ENCODE measurements at regions not wholly inside any gene's neighbourhood (a gene's known extent, or its start where the extent isn't known, plus 50 kb on each side); places are given as distances from the start of the nearest gene placed in this dataset.

DNA sequence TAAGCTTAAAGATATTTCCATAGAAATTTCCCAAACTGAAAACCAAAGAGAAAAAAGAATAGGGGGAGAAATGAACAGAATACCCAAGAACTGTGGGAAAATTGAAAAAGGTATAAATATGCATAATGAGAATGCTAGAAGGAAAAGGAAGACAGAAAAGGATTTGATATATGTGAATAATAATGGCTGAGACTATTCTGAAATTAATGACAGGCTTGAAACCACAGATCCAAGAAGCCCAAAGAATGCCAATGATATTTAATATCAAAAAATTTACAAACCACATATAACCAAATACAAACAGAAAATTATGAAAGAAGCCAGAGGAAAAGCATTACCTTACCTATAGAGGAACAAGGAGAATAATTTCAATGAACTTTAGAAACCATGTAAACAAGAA lies 153.0 kb downstream of the ANXA2 start:
- no peak overlapping the region for H3K4me3 ChIP-seq
- TF ChIP-seq, protein P1, sequence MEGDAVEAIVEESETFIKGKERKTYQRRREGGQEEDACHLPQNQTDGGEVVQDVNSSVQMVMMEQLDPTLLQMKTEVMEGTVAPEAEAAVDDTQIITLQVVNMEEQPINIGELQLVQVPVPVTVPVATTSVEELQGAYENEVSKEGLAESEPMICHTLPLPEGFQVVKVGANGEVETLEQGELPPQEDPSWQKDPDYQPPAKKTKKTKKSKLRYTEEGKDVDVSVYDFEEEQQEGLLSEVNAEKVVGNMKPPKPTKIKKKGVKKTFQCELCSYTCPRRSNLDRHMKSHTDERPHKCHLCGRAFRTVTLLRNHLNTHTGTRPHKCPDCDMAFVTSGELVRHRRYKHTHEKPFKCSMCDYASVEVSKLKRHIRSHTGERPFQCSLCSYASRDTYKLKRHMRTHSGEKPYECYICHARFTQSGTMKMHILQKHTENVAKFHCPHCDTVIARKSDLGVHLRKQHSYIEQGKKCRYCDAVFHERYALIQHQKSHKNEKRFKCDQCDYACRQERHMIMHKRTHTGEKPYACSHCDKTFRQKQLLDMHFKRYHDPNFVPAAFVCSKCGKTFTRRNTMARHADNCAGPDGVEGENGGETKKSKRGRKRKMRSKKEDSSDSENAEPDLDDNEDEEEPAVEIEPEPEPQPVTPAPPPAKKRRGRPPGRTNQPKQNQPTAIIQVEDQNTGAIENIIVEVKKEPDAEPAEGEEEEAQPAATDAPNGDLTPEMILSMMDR (IDR thresholded peaks at IDR 0.05; ENCODE audit: poor library complexity) = no peak
- TF ChIP-seq EZH2phosphoT487 (IDR thresholded peaks at IDR 0.05; ENCODE audit: low read depth, severe bottlenecking, unreplicated experiment) = no peak
- TF ChIP-seq EZH2 (IDR thresholded peaks at IDR 0.05; ENCODE audit: borderline replicate concordance) = no peak
- H3K27ac ChIP-seq = no peak overlapping the region

DNA sequence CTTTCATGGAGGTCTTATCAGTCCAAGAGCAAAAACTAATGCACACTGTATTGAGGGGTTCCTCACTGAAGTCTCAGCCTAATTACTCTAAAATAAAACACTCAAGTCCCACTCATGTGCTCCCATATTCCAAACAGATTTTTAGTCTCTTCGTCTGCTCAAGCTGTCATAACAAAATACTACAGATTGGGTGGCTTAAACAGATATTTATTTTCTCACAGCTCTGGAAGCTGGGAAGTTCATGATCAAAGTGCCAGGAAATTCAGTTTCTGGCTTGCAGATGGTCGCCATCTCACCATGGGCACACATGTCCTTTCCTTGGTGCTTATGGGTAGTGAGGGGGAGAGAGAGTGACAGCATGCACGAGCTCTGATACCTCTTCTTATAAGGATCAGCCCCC lies 147.5 kb downstream of the ANXA2 start:
- no peaks in the 10 kb centered on the region for H3K79me2 ChIP-seq
- H3K4me3 ChIP-seq = no peak overlapping the region
- H3K36me3 ChIP-seq (replicated peaks; ENCODE audit: insufficient read depth, low read depth) = no peaks in the 10 kb centered on the region
- no peak overlapping the region for H3K27ac ChIP-seq
- H3K9me3 ChIP-seq (ENCODE audit: low read depth) = no peaks in the 10 kb centered on the region
- H3K4me2 ChIP-seq = no peak overlapping the region
- H3K9me2 ChIP-seq (replicated peaks; ENCODE audit: insufficient read depth) = no peaks in the 10 kb centered on the region
- TF ChIP-seq, protein P1 (IDR thresholded peaks at IDR 0.05; ENCODE audit: poor library complexity) = no peak
- no peak for TF ChIP-seq EZH2phosphoT487 (IDR thresholded peaks at IDR 0.05; ENCODE audit: low read depth, severe bottlenecking, unreplicated experiment)
- no peak for TF ChIP-seq EZH2 (IDR thresholded peaks at IDR 0.05; ENCODE audit: borderline replicate concordance)
- peaks cover 10% of the 10 kb centered on the region for H3K27me3 ChIP-seq
- WGBS (ENCODE audit: low lambda C conversion rate, missing lambda C conversion rate) = 78% methylated on average over 3 of the region's 3 CpGs
- no peaks in the 10 kb centered on the region for H4K20me1 ChIP-seq (ENCODE audit: insufficient read depth, poor library complexity, severe bottlenecking)
- no peaks in the 10 kb centered on the region for H3K4me1 ChIP-seq (ENCODE audit: insufficient read depth)
- DNase-seq (ENCODE audit: low spot score) = no peak
- no peak overlapping the region for H2AFZ ChIP-seq

More for the DNA sequence above, 153.0 kb downstream of the ANXA2 start:
- Histone ChIP-seq H3K9me2 (replicated peaks; ENCODE audit: insufficient read depth) (no peaks in the 10 kb centered on the region), H3K79me2 (no peaks in the 10 kb centered on the region), H3K4me1 (ENCODE audit: insufficient read depth) (no peaks in the 10 kb centered on the region), H3K9me3 (ENCODE audit: low read depth) (no peaks in the 10 kb centered on the region), H3K27me3 (peaks cover 4% of the 10 kb centered on the region), H3K36me3 (replicated peaks; ENCODE audit: insufficient read depth, low read depth) (no peaks in the 10 kb centered on the region), H2AFZ (no peak overlapping the region), H4K20me1 (ENCODE audit: insufficient read depth, poor library complexity, severe bottlenecking) (no peaks in the 10 kb centered on the region), H3K4me2 (no peak overlapping the region)
- DNase-seq (ENCODE audit: low spot score) = no peak

DNA sequence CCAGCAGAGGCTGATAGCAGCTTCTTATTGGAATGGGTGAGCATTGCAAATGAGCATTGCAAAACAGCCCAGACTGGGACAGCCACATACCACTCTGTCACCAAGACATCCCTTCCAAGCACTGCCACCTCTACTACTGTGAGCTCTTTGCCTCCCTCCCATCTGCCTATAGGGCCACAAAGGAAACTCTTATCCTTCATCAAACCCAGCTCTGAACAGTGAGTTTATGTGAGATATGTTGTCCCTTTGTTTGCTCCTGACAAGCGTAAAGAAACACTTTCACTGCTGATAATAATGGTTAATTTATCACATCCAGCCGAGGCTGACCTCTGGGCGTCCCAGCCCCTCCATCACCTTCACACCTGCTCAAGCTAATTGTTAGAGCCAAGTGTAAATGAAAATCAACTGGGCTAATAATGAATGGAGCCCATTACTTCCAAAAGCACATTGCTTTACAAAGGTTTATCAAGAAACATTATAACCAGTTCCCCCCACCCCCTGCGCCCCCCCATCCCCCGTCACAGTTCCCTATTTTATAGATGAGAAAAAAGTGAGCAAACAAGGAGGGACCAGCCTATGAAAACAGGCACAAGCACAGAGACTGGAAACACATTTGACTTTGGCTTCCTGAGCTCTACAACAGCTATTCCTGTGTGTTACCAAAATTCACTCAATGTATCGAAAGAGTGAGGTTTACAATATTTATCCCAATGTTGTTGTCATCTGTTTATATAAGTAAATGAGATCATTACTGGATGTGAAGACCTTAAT lies 146.3 kb downstream of the ANXA2 start:
- no peak overlapping the region for H3K4me3 ChIP-seq
- H4K20me1 ChIP-seq (ENCODE audit: insufficient read depth, poor library complexity, severe bottlenecking) = no peaks in the 10 kb centered on the region
- H3K4me2 ChIP-seq = no peak overlapping the region
- WGBS (ENCODE audit: low lambda C conversion rate, missing lambda C conversion rate) = 62% methylated on average over 6 of the region's 6 CpGs
- H3K27ac ChIP-seq = no peak overlapping the region
- no peak overlapping the region for H2AFZ ChIP-seq
- H3K9me2 ChIP-seq (replicated peaks; ENCODE audit: insufficient read depth) = no peaks in the 10 kb centered on the region
- no peak for DNase-seq (ENCODE audit: low spot score)
- no peaks in the 10 kb centered on the region for H3K79me2 ChIP-seq
- H3K9me3 ChIP-seq (ENCODE audit: low read depth) = no peaks in the 10 kb centered on the region
- no peaks in the 10 kb centered on the region for H3K4me1 ChIP-seq (ENCODE audit: insufficient read depth)
- no peak for TF ChIP-seq EZH2phosphoT487 (IDR thresholded peaks at IDR 0.05; ENCODE audit: low read depth, severe bottlenecking, unreplicated experiment)
- TF ChIP-seq EZH2 (IDR thresholded peaks at IDR 0.05; ENCODE audit: borderline replicate concordance) = no peak
- TF ChIP-seq, protein P1 (IDR thresholded peaks at IDR 0.05; ENCODE audit: poor library complexity) = no peak
- H3K36me3 ChIP-seq (replicated peaks; ENCODE audit: insufficient read depth, low read depth) = no peaks in the 10 kb centered on the region
- H3K27me3 ChIP-seq = peaks cover 6% of the 10 kb centered on the region

All from hepatocyte (in vitro differentiated cells).